HL-60 (cell line): ENCODE measurements at regions not wholly inside any gene's neighbourhood (a gene's known extent, or its start where the extent isn't known, plus 50 kb on each side); places are given as distances from the start of the nearest gene placed in this dataset.

Source experiments
- DNase-seq, 2 experiments: peaks; one replicate each; pipeline ENCODE4 v3.0.0-alpha.2; 2010 to 2020; ENCODE audit warnings: low read depth in 1 of 2, low spot score in 1 of 2
- H3K27ac ChIP-seq: fragments of 250-450 bp; sonication (Bioruptor Pico); replicated peaks from 2 replicates; pipeline ENCODE4 v1.5.1; 2020; ENCODE audit warnings: mild to moderate bottlenecking, moderate library complexity
- H3K27me3 ChIP-seq: fragments of 250-450 bp; sonication (Bioruptor Pico); 2 replicates; pipeline ENCODE4 v1.5.1; 2021; ENCODE audit warnings: mild to moderate bottlenecking, moderate library complexity; ENCODE audit not compliant: insufficient read depth, poor library complexity, severe bottlenecking
- H3K4me3 ChIP-seq: replicated peaks from 2 replicates; pipeline ENCODE4 v1.5.1; 2011; ENCODE audit warnings: mild to moderate bottlenecking, control low read depth, low read length; ENCODE audit not compliant: insufficient read depth
- CTCF ChIP-seq: IDR thresholded peaks from one replicate; pipeline ENCODE4 v1.5.1; 2011; ENCODE audit warnings: low read length, control low read depth, inconsistent platforms; ENCODE audit not compliant: insufficient read depth
- GABPA ChIP-seq: IDR thresholded peaks from 2 replicates; pipeline ENCODE4 v1.6.1; 2012; ENCODE audit warnings: low read depth
- POLR2AphosphoS5 ChIP-seq: IDR thresholded peaks from 2 replicates; pipeline ENCODE4 v1.6.1; 2012; ENCODE audit warnings: low read depth
- SPI1 ChIP-seq: IDR thresholded peaks from 2 replicates; pipeline ENCODE4 v1.6.1; 2012; ENCODE audit warnings: low read depth, mild to moderate bottlenecking, borderline replicate concordance
- TF ChIP-seq, protein P1 (sequence below): IDR thresholded peaks from 2 replicates; pipeline ENCODE4 v1.6.1; 2012; ENCODE audit warnings: low read depth; ENCODE audit not compliant: insufficient replicate concordance

DNA sequence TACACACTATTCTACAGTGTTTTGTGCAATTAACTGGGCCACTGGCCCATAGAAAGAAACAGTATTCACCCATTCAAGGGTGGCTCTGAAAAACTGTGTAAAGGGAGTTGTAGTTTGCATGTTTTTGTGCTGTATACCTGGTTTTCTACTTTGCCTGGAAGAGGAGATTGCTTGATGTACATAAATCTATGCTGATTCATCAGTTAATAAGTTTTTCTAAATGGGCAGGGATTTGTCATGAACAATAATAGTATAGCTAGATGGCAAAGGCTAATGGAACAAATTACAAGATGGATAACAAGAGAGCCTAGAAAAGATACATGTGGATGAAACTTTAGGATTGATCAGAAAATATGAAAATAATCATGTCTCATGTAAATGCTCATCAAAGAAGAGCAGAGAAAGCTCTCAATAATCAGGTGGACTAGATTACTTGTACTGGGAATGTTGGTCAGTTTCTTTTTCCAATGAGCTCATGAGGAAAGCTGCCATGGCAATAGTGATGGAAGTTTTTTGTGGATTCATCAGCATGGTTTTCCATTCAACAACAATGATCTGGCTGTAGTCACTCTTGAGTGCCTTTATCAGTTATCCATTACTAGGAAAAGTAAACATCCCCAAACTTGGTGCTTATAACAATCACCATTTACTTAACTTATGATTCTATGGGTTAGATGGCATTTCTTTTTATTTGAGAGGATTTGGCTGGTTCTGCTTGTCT is 602.8 kb downstream of the BRINP3 start:
- no peak overlapping the region for H3K4me3 ChIP-seq
- no peak for TF ChIP-seq SPI1
- no peak for TF ChIP-seq POLR2AphosphoS5
- TF ChIP-seq GABPA, result no peak
- TF ChIP-seq, protein P1, sequence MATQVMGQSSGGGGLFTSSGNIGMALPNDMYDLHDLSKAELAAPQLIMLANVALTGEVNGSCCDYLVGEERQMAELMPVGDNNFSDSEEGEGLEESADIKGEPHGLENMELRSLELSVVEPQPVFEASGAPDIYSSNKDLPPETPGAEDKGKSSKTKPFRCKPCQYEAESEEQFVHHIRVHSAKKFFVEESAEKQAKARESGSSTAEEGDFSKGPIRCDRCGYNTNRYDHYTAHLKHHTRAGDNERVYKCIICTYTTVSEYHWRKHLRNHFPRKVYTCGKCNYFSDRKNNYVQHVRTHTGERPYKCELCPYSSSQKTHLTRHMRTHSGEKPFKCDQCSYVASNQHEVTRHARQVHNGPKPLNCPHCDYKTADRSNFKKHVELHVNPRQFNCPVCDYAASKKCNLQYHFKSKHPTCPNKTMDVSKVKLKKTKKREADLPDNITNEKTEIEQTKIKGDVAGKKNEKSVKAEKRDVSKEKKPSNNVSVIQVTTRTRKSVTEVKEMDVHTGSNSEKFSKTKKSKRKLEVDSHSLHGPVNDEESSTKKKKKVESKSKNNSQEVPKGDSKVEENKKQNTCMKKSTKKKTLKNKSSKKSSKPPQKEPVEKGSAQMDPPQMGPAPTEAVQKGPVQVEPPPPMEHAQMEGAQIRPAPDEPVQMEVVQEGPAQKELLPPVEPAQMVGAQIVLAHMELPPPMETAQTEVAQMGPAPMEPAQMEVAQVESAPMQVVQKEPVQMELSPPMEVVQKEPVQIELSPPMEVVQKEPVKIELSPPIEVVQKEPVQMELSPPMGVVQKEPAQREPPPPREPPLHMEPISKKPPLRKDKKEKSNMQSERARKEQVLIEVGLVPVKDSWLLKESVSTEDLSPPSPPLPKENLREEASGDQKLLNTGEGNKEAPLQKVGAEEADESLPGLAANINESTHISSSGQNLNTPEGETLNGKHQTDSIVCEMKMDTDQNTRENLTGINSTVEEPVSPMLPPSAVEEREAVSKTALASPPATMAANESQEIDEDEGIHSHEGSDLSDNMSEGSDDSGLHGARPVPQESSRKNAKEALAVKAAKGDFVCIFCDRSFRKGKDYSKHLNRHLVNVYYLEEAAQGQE, result no peak
- TF ChIP-seq CTCF, result no peak

GRCh38 chr1:189880135-189880534 is 597.5 kb downstream of the BRINP3 start:
- no peaks in the 10 kb centered on the region for H3K27me3 ChIP-seq
- no peak overlapping the region for H3K27ac ChIP-seq
- H3K4me3 ChIP-seq, result no peak overlapping the region
- TF ChIP-seq CTCF (no peak), POLR2AphosphoS5 (no peak)
- DNase-seq, result no peak

More for the DNA sequence above, 602.8 kb downstream of the BRINP3 start:
- no peaks in the 10 kb centered on the region for H3K27me3 ChIP-seq
- no peak for DNase-seq
- H3K27ac ChIP-seq, result no peak overlapping the region

DNA sequence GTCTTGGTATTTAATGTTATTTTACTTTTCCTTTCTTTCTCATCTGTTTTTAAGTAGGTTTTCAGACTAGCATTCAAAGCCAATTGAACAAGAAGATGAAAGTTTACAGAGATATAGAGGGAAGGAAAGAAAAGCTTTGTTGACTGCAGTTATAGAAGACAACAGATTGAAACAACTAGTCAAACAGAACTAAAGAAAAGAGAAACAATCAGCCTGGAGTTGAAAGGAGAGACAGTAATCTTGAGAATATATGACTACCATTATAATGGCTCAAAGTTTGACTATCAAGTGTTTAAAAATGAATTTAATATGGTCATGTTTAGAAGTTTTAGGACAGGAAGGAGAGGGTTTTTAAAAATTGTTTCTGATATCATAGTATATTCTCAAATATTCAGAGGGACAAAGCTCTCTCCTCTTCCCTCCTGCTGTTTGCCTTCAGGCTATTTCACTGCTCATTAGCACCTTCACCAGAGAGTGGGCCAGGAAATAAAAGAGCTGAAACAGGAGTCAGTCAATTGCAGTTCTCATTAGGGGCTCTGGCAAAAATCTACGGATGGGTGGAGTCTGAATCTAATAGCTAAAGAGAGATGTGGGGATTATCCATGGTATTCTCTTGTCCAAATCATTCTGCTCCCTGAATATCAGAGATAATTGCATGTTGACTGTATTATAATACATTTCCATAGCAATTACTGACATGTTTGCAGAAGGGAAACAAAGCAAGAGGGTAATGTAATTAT is 577.8 kb downstream of the BRINP3 start:
- no peak overlapping the region for H3K27ac ChIP-seq
- TF ChIP-seq POLR2AphosphoS5, result no peak
- TF ChIP-seq, protein P1, result no peak
- TF ChIP-seq CTCF, result no peak
- TF ChIP-seq SPI1, result no peak
- TF ChIP-seq GABPA, result no peak
- H3K4me3 ChIP-seq, result no peak overlapping the region

More for the DNA sequence above, 577.8 kb downstream of the BRINP3 start:
- no peaks in the 10 kb centered on the region for H3K27me3 ChIP-seq
- no peak for DNase-seq
